Upper lobe of left lung (tissue), 4 donors: ENCODE measurements at regions not wholly inside any gene's neighbourhood (a gene's known extent, or its start where the extent isn't known, plus 50 kb on each side); places are given as distances from the start of the nearest gene placed in this dataset.

Source experiments
- EP300 ChIP-seq, 4 donors: sonication (generic); formaldehyde crosslinking; IDR thresholded peaks; one replicate each; pipeline ENCODE4 v1.5.1; 2017; ENCODE audit warnings: antibody characterized with exemption in 4 of 4, control low read depth in 2 of 4
- TF ChIP-seq, protein P1 (sequence below), 6 experiments: fragments of 450-650 bp in 4 of 6; fragments of 200-600 bp in 2 of 6; sonication (generic) in 2 of 6; IDR thresholded peaks; one replicate each; pipeline ENCODE4 v1.5.1; 2016 to 2019; ENCODE audit warnings: antibody characterized with exemption in 6 of 6

GRCh38 chr2:77604953-77605929 is 83.1 kb upstream of the LRRTM4 start:
- TF ChIP-seq, protein P1, sequence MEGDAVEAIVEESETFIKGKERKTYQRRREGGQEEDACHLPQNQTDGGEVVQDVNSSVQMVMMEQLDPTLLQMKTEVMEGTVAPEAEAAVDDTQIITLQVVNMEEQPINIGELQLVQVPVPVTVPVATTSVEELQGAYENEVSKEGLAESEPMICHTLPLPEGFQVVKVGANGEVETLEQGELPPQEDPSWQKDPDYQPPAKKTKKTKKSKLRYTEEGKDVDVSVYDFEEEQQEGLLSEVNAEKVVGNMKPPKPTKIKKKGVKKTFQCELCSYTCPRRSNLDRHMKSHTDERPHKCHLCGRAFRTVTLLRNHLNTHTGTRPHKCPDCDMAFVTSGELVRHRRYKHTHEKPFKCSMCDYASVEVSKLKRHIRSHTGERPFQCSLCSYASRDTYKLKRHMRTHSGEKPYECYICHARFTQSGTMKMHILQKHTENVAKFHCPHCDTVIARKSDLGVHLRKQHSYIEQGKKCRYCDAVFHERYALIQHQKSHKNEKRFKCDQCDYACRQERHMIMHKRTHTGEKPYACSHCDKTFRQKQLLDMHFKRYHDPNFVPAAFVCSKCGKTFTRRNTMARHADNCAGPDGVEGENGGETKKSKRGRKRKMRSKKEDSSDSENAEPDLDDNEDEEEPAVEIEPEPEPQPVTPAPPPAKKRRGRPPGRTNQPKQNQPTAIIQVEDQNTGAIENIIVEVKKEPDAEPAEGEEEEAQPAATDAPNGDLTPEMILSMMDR (IDR thresholded peaks at IDR 0.05): no peak
- TF ChIP-seq EP300 (IDR thresholded peaks at IDR 0.05): no peak
